Spleen (tissue), 7 donors: ENCODE measurements at regions not wholly inside any gene's neighbourhood (a gene's known extent, or its start where the extent isn't known, plus 50 kb on each side); places are given as distances from the start of the nearest gene placed in this dataset.

Source experiments
- POLR2A ChIP-seq, 3 donors: fragments of 450-650 bp; IDR thresholded peaks; one replicate each; pipeline ENCODE4 v1.5.1; 2017; ENCODE audit warnings: antibody characterized with exemption in 3 of 3, mild to moderate bottlenecking in 1 of 3
- POLR2AphosphoS5 ChIP-seq, 3 donors: sonication (generic); formaldehyde crosslinking; IDR thresholded peaks; one replicate each; pipeline ENCODE4 v1.5.1; 2017; ENCODE audit warnings: antibody characterized with exemption in 3 of 3
- TF ChIP-seq, protein P1 (sequence below), 11 experiments: fragments of 200-600 bp in 7 of 11; fragments of 450-650 bp in 4 of 11; sonication (generic) in 4 of 11; IDR thresholded peaks in 8 of 11; conservative IDR thresholded peaks in 3 of 11; 1 replicate in 7 of 11; 2 replicates in 4 of 11; pipeline versions ENCODE4 v1.4.0 to v1.8.0; 2016 to 2021; ENCODE audit warnings: antibody characterized with exemption in 11 of 11, inconsistent platforms in 4 of 11, mild to moderate bottlenecking in 1 of 11
- donor health status: DM: no; HTN: no; CAD: no; lungs with moderate emphysema.
- donor health status: DM: no; HTN: no; CAD: no.
- donor health status: DM: no; HTN: no; CAD: no.

DNA sequence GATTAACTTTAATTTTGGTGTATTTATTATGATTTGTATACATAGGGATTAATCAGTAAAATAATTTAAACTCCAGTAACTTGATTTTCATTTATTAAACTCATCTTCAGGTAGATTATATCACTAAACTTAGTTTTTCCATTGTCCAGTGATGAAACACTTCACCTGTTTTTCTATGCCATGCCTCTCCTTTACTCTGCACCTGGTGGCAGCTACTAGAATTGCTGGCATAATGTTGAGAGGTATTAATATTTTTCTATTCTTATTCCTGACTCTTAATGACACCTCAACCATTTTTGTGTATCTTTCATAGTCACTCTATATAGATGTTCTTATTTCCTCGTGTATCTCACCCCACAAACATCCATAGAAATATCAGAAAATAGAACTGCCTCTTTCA is 940.3 kb upstream of the CRIM1 start:
- TF ChIP-seq, protein P1, sequence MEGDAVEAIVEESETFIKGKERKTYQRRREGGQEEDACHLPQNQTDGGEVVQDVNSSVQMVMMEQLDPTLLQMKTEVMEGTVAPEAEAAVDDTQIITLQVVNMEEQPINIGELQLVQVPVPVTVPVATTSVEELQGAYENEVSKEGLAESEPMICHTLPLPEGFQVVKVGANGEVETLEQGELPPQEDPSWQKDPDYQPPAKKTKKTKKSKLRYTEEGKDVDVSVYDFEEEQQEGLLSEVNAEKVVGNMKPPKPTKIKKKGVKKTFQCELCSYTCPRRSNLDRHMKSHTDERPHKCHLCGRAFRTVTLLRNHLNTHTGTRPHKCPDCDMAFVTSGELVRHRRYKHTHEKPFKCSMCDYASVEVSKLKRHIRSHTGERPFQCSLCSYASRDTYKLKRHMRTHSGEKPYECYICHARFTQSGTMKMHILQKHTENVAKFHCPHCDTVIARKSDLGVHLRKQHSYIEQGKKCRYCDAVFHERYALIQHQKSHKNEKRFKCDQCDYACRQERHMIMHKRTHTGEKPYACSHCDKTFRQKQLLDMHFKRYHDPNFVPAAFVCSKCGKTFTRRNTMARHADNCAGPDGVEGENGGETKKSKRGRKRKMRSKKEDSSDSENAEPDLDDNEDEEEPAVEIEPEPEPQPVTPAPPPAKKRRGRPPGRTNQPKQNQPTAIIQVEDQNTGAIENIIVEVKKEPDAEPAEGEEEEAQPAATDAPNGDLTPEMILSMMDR (IDR thresholded peaks at IDR 0.05 in 8 of 11, conservative IDR thresholded peaks at IDR 0.05 in 3 of 11) = no peak
- TF ChIP-seq POLR2AphosphoS5 (IDR thresholded peaks at IDR 0.05) (no peak), POLR2A (IDR thresholded peaks at IDR 0.05) (no peak)
